NOMO-1 treated with DMSO at 0.1 percent for 48 hours (cell line): ENCODE measurements at regions not wholly inside any gene's neighbourhood (a gene's known extent, or its start where the extent isn't known, plus 50 kb on each side); places are given as distances from the start of the nearest gene placed in this dataset.
"Not testable (repeated sequence)": the region's sequence is repeated elsewhere in the genome, so short reads cannot be mapped to it uniquely, and the experiment has no call there.

ENCODE experiments used
- DNase-seq: peaks from one replicate; lab custom pipeline; 2025; ENCODE audit not compliant: unreplicated experiment; lab: John Stamatoyannopoulos, UW

DNA sequence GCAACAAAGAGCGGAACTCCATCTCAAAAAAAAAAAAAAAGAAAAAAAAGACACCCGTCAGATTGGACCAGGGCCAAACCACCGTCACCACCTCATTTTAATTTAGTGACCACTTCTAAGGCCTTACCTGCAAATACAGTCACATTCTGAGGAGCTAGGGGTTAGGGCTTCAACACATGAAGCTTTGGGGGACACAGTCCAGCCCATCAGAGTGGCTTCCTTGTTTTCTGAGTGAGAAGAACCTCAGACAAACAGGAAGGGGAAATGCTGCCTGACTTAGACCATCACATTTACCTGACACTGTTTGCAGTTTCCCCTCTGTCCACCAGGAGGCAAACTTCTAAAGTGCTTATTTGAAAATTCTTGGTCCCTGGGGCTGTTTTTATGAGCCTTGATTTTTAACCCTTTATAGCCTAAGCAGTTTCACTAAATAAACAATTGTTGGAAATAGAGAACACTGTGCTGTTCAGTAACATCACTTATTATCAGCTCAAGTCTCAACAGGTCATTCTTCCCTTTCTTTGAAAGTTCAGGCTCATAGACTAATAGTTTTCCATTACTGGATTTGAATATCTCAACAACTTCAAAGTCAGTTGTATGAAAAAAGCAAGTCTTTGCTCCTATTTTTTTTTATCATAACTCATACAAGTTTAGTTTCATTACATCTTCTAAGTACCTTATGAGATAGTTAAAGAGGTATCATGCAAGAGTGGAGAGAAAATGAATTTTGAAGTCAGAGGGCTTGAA, 74.9 kb upstream of the WASF3 start:
- DNase-seq = peak; percentile 70

DNA sequence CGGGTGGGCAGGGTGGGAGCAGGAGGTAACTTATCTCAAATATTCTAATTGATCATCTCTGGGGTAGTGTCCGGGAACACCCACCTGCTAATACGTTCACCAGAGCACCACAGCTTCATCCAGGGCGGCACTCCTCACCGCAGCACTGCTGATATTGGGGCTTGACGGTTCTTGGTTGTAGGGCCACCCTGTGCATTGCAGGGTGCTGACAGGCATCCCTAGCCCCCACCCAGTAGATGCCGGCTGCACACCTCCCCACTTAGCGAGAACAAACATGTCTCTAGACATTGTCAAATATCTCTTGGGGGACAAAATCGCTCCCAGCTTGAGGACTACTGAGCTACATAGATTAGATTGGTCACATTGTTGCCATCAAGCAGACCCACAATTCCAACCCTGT, 73.9 kb upstream of the WASF3 start:
- DNase-seq = no peak

DNA sequence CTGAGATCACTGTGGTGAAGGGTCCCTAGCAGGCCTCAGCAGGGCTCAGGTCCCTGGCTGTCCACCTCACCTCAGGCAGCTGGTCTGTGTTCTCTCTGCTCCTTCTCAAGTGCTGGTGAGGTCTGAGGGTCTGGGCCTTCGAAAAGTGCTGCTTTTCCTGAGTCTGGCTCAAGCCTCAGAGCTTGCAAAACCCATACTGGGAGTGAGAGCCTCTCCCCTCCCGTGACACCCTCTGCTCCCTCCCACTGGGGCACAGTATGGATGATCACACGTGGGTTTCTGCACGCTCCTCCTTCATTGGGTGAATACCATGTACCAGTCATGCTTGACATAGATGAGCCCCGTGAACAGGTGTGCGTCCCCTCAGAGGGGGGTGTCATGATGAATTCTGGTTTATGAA, 73.3 kb upstream of the WASF3 start:
- no peak for DNase-seq

DNA sequence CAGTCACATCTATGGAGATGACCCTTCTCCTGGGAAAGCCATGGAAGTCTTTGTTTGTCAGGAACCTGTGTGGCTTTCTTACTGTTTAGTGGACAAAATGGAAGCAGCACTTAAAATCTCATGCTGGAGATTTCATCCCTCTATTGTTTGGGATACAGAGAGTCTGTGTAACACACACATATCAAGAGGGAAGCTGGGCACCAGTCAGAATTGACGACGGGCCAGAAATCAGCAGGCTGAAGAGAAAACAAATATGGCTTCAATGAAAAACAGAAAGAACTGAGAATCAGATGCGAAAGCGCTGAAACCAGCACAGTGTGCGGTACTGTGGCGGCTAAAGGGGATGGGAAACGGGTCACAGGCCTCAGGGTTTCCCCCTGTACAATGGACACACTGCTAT, 72.2 kb upstream of the WASF3 start:
- no peak for DNase-seq

DNA sequence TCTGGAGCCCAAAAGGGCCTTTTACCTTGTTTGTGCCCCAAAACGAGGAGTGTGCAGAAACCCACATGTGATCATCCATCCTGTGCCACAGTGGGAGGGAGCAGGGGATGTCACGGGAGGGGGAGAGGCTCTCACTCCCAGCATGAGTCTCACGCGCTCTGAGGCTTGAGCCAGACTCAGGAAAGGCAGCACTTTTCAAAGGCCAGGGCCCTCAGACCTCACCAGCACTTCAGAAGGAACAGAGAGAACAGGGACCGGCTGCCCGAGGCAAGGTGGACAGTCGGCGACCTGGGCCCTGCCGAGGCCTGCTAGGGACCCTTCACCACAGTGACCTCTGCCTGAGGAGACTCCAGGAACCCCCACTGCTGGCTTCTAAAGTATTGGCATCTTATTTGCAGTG, 71.7 kb upstream of the WASF3 start:
- no peak for DNase-seq

DNA sequence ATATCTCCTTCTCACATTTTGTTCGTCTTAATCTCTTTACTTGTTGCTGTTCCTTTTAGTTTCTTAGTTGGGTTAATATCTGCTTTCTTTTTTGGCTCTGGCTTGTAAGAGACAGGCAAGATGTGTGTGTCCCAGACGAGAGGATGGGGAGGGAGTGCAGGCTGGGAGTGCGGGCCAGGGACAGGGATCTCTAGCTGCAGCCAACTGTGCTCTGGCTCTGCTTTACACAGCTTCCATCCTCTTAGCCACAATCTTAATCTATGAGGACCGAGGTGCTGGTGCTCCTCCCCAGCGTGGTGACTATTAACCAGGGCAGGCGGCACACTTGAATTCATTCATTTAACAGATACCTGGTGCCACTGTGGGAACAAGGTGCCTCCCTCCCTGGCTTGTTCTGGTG, 70.9 kb upstream of the WASF3 start:
- DNase-seq = no peak

DNA sequence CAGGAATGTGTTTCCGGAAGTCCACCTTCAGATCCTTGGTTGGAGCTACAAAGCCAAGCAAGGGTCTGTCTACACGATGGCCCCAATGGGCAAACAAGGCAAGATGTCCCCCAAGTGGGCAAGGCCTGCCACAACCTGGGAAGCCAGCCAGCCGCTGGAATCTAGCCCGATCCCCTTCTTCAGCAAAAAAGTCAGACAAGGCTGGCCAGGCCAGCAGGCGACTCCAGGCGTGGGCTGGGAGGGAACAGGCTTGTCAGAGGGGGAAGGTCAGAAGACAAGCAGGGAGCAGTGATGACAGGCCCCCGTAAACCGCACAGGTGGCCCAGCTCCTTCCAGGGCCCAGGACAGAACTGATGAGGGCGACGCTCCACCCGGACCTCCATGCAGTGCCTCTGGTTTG, 69.7 kb upstream of the WASF3 start:
- no peak for DNase-seq

DNA sequence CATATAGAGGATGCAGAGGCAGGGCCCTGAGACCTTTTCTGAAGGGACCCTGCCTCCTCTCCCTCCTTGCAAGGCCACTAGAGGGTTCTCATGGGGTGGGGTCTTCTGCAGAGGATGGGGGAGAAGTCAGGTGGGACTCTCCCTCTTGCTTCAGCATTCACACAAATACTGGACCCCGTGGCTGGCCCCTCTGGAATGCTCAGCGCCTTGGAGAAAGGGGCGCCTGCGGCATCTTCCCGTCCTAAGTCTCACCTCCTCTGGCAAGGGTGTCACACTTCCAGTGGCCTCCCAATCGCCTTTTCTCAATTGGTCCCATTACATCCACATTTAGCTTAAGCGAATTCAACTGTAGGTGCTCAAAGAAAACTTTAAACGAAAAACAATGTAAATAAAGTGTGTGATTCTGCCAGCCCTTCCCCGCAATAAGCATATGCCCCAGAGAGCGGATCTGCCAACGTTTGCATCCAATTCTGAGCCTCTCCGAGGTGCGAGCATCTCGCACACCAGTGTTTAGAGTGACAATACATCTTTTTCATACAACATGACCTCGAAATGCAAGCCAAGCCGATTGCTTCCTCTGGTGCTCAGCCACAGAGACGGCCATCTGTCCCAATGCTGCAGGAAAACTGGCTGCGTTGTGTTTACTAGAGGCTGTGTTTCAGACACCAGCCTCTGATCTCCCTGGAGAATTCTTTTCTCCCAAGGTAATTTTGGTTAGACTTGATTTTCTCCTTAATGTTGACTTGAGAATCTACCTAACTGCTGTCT, 69.1 kb upstream of the WASF3 start:
- DNase-seq = no peak

DNA sequence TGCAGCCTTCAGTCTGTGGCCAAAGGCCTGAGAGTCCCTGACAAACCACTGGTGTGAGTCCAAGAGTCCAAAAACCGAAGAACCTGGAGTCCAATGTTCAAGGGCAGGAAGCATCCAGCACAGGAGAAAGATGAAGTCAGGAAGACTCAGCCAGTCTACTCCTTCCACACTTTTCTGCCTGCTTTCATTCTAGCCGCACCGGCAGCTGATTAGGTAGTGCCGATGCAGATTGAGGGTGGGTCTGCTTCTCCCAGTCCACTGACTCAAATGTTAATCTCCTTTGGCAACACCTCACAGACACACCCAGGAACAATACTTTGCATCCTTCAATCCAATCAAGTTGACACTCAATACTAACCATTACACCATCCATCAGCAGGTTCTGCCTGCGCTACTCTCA, 65.2 kb upstream of the WASF3 start:
- DNase-seq = not testable (repeated sequence)

DNA sequence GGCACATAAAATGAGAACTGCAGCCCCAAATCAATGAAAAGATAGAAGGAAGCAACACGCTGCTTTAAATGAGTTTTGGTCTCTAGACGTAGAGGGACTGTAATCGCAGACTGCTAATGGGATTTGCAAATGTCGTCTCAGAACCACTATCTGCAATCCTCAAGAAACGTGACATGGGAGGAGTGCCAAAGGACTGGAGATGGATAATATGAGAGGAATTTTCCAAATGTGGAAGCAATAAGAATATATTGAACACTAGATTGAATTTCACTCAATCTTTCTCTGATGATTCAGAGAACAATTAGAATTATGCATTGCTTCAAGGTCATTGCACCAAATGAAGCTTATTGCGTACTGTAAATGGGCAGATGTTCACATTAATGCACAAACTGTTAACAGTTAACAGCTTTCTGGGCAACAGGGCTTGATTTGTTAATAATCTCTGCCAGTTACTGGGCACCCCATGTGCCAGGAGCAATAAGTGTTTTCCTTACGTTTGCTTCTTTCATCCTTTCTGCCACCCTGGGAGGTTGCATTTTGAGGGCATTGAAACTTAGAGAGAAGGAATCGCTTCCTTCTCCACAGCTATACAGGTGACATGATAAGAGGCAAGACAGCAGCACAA, 62.8 kb upstream of the WASF3 start:
- DNase-seq = no peak

DNA sequence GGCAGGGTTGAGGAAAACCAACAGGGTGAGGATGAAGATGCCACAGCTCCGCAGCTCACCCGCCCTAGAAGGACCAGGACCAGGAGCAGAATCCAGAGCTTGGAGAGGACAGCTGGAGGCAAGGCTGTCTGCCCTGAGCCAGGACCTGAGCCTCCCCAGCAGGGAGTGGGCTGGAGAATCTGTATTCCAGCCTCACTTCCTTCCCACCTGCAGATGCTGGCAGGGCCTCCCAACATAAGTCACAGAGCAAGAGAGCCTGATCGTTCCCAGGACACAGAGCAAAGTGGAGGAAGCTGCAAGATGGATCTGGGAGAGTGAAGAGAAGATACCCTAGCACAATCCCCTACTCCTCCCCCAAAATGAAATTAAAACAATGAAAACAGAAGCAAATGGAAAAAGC, 61.7 kb upstream of the WASF3 start:
- no peak for DNase-seq

DNA sequence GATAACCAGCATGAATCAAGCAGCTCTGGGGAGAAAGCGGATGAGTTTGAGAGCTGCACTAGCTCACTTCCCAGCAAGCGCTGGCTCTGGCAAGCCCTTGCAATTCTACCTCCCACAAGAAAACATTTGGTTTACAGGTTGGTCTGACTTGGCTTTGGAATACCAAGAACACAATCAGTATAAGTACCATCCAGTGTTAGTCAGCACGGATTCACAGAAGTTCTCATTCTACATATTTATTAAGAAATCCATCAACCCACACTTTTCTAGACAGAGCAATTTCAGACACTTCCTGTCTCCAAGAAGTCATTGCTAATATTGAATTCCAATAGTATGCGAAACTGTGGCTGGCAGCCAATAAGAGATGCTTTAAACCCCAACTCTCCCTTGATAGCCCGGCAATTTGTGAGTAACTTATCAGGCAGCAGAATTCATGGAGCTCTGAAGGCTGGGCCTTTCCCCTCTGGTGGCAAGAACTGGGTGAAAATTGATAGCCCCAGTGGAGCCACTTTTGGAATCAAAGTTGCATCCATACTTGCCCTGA, 59.4 kb upstream of the WASF3 start:
- no peak for DNase-seq

DNA sequence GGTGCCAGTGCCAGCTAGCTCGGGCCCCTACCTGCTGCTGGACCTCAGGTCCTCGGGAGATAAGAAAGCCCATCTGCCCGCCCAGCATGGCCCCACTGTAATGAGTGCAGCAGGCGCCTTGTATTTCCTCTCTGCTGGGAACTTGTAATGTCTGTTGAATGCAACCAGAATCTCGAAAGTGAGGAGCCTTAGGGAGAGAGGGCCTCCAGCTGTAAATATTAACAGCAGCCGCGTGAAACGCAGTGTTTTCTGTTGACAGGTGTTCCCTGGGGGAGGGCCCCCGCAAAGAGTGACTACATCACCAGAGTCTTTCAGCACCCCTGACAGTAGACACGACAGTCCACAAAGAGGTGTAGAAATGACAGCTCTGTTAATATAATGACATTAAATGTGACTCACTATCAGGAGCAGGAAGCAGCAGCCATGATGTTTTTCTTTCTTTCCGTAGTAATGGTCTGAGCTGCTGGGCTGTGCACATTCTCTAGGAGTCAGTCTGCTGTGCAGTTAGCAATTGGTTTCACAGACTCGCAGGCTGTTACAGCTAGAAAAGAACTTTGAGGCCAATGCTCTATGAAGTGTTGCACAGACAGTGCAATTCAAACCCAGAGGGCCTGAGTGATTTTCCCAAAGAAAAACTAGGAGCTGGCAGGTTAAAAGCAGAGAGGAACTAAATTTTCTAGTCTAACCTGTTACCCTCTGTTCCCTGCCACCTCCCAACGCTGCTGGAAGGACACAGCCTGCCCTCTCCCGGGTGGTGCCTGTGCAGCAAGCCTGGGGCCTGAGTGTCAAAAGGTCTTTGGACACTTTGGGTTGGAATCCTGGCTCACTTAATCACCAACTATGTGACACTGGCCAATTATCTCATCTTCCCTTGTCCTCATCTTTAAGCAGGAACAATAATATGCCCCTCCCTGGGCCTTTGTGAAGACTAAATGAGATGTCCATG, 58.6 kb upstream of the WASF3 start:
- DNase-seq = no peak

DNA sequence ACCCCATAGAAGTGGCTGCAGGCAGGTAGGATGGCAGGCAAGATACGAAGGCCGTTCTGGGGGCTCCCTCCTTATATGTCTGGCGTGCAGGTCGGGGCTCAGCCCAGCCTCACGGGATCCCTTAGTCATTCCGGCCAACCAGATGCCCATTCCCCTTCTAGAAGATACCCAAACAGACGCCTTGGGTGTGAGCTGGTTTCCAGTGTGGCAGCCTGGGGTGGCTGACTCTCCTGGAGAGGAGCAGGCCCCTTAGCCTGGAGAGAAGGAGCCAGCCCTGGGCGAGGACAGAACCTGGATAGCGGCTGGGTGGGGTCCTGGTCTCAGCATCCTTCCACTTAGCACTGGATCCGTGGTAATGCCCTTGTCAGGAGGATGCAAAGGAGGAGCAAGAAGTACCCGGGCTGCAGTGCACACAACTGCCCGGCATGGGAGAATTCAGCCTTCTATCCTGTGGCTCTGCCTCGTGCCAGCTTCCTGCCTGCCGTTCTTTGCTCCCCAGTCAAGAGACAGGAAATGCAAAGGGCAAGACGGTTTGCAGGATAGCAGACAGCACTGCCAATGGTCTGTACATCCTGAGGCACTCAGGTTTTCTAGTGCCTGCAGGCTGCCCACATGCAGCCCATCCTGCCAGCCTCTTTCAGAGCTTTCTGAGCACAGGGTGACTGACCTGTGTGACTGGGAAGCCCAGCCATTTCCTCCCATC, 56.7 kb upstream of the WASF3 start:
- DNase-seq = no peak

DNA sequence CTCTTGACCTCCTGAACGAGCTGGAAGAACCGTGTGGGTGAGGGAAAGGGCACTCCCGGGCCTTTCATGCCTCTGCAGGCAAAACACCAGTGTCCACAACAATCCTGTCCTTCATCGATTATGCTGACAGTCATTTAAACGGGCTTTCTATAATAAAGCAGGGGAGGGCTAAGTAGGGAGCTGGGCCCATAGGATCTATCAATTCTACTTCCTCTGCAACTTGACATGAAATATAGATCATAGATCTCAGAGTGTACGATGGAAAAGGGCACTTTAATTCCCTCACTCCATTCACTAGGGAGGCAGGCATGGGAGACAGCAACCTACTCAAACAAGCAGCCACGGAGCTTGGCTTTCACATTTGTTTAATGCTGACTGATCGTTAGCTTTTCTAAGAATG, 55.8 kb upstream of the WASF3 start:
- DNase-seq = no peak

DNA sequence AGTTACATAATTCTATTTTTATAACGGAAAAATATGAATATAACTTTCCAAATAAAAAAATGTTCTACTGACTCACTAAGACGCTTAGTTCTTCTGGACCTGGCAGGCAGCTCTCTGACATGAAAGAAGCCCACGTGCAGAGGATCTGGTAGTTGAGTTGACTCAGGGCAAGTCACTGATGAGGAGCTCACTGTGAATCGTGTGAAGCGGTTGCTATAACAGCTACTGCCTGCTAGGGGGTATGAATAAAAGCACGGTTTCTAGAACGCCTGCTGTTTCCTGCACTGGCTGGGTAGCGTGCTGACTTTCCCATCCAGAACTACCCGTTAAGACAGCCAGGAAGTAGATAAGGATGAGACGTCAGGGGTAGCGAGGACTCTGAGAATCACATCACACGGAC, 54.7 kb upstream of the WASF3 start:
- no peak for DNase-seq

DNA sequence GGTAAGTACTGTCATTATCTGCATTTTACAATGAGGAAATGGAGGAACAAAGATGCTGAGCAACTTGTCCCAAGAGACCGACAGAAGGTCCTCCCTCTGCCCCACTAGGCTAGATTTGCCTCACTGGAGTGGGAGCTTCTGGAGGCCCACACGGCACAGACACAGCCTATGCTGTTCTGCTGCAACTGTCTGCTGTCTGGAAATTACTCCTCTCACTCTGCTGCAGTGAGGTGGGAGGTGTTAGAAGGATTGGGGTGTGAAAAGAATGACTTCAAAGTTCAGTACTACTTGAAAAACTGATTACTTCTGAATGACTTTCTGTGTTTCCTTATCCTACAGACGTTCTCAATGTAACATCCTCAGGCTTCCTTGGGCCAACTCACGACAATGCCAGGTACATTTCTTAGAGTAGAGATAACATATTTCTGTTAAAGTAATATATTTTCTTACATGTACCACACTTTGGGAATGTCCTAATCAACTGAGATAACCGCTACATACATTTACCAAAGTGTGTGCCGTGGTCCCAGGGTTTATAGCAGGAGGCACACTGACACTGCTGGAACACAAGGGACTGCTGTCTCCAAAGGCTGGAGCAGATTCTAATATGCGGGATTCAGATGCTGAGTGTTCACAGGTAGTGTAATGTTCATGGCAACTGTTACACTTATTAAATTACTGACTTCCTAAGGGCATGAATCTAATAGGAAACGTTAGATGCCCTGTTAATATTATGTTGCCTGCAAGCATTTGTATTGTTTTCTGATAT, 53.5 kb upstream of the WASF3 start:
- DNase-seq = no peak
